ENCODE measurements at regions not wholly inside any gene's neighbourhood (a gene's known extent, or its start where the extent isn't known, plus 50 kb on each side); places are given as distances from the start of the nearest gene placed in this dataset.
A peak's percentile ranks its signal among the peaks of the same experiment; 100 is the strongest.

DNA sequence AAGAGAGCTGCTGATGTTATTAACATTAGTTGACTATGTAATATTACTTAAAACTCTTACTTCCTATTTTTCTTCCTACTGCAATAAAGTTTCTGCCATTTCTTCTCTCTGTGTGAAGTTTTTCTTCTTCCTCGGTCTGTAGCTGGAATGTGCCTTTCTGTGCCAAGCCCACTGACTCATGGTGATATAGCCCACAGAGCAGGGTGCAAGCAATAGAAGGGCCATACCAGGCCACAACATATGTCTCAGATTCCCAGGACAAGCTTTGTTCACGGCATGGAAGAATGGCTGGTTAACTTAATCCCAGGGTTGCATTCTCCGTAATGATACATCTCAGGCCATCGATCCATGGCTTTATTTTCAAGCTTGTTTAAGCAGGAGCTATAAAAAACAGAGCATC is 815.3 kb downstream of the TUSC7 start:
- Mint-ChIP-seq H3K4me1 (ENCODE audit: low read depth, unreplicated experiment) (no peaks in the 10 kb centered on the region), H3K36me3 (ENCODE audit: insufficient read depth, unreplicated experiment) (no peaks in the 10 kb centered on the region), H3K9me3 (ENCODE audit: unreplicated experiment) (no peaks in the 10 kb centered on the region), H3K4me3 (ENCODE audit: unreplicated experiment) (no peak overlapping the region), H3K27me3 (ENCODE audit: insufficient read depth, unreplicated experiment) (peaks cover 3% of the 10 kb centered on the region), H3K27ac (ENCODE audit: unreplicated experiment) (no peak overlapping the region)
- Histone ChIP-seq H3K4me3 (ENCODE audit: low read depth, low read length) (no peak overlapping the region), H3K27me3 (replicated peaks; ENCODE audit: control insufficient read depth, insufficient read depth, low read length) (no peaks in the 10 kb centered on the region), H3K36me3 (ENCODE audit: control insufficient read depth, insufficient read depth, low read length) (no peaks in the 10 kb centered on the region), H3K9me3 (no peaks in the 10 kb centered on the region), H3K4me1 (no peaks in the 10 kb centered on the region)
- CTCF ChIA-PET = interaction anchor here (1.3 to 1.6 kb wide), 2 partner anchors 506 to 754 kb away, joined by 4 to 8 read pairs; no protein-coding TSS in a partner anchor
- no TSS peak for BruUV-seq (replicated peaks)
- no peak for DNase-seq
- TF ChIP-seq, protein P1, sequence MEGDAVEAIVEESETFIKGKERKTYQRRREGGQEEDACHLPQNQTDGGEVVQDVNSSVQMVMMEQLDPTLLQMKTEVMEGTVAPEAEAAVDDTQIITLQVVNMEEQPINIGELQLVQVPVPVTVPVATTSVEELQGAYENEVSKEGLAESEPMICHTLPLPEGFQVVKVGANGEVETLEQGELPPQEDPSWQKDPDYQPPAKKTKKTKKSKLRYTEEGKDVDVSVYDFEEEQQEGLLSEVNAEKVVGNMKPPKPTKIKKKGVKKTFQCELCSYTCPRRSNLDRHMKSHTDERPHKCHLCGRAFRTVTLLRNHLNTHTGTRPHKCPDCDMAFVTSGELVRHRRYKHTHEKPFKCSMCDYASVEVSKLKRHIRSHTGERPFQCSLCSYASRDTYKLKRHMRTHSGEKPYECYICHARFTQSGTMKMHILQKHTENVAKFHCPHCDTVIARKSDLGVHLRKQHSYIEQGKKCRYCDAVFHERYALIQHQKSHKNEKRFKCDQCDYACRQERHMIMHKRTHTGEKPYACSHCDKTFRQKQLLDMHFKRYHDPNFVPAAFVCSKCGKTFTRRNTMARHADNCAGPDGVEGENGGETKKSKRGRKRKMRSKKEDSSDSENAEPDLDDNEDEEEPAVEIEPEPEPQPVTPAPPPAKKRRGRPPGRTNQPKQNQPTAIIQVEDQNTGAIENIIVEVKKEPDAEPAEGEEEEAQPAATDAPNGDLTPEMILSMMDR (IDR thresholded peaks at IDR 0.05; ENCODE audit: insufficient read depth in 1 of 2, low read depth in 1 of 2, low read length in 1 of 2, severe bottlenecking in 1 of 2, unreplicated experiment in 1 of 2) = no peak
- POLR2A ChIA-PET = no interaction called here
- intact Hi-C loops (cut with micrococcal nuclease; ENCODE audit: unreplicated experiment) = loop anchor here (10.0 kb wide), 1 partner anchor 660 kb away; no protein-coding TSS in a partner anchor

DNA sequence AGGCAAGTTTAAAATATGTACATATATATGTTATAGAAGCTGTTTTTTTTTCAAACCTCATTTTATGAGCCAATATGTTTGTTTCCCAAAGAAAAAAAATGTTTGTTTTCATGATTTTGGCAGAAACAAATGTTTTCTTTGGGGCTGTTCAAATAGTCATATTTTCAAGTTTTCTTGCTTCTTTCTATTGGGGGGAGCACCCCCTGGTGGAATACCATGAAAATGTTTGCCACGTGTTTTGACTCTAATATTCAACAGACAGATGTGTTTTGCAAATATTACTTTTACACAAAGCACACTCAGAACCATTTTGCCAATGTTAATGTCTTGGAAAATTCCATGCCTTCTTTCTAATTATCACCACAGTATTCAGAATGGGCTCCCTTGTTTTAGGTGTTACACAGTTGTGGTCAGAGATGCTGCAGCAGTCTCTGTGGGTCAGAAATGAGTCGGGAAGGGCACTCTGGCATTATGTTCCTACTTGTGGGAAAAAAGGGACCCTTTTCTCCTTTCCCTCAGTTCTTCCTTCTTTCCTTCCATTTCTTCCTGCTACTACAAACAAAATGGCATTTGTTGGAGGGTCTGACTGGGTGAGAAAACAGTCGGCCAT is 817.0 kb downstream of the TUSC7 start:
- Mint-ChIP-seq H3K36me3 (ENCODE audit: insufficient read depth, unreplicated experiment) (no peaks in the 10 kb centered on the region), H3K4me3 (ENCODE audit: unreplicated experiment) (no peak overlapping the region), H3K27ac (ENCODE audit: unreplicated experiment) (no peak overlapping the region), H3K27me3 (ENCODE audit: insufficient read depth, unreplicated experiment) (peaks cover 7% of the 10 kb centered on the region), H3K9me3 (ENCODE audit: unreplicated experiment) (no peaks in the 10 kb centered on the region), H3K4me1 (ENCODE audit: low read depth, unreplicated experiment) (no peaks in the 10 kb centered on the region)
- H3K4me3 ChIP-seq (ENCODE audit: low read depth, low read length) = no peak overlapping the region
- intact Hi-C loops (cut with micrococcal nuclease; ENCODE audit: unreplicated experiment) = loop anchor here (1.0 to 10.0 kb wide), 3 partner anchors 507 to 755 kb away; no protein-coding TSS in a partner anchor
- POLR2A ChIA-PET = no interaction called here
- no TSS peak for BruUV-seq (replicated peaks)
- no peaks in the 10 kb centered on the region for H3K9me3 ChIP-seq
- no peaks in the 10 kb centered on the region for H3K4me1 ChIP-seq
- no peaks in the 10 kb centered on the region for H3K27me3 ChIP-seq (replicated peaks; ENCODE audit: control insufficient read depth, insufficient read depth, low read length)
- peak in 1 of 2 experiments; percentile 50 for DNase-seq
- no peaks in the 10 kb centered on the region for H3K36me3 ChIP-seq (ENCODE audit: control insufficient read depth, insufficient read depth, low read length)
- CTCF ChIA-PET = no interaction called here
- TF ChIP-seq, protein P1 (IDR thresholded peaks at IDR 0.05; ENCODE audit: insufficient read depth in 1 of 2, low read depth in 1 of 2, low read length in 1 of 2, severe bottlenecking in 1 of 2, unreplicated experiment in 1 of 2) = peak; percentile 58 to 61

DNA sequence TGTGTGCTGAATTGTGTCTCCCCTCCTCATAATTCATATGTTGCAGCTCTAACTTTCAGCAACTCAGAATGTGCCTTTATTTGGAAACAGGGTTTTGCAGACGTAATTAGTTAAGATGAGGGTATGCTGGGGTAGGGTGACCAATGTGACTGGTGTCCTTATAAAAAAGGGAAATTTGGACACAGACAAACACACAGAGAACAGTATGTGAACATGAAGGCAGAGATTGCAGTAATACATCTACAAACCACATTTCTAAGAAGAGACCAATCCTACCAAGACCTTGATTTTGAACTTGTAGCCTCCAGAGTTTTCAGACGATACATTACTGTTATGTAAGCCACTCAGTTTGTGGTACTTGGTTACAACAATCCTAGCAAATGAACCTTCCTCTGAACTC is 817.8 kb downstream of the TUSC7 start:
- intact Hi-C loops (cut with micrococcal nuclease; ENCODE audit: unreplicated experiment) = loop anchor here (10.0 kb wide), 1 partner anchor 663 kb away; no protein-coding TSS in a partner anchor
- ChIA-PET CTCF (no interaction called here), POLR2A (no interaction called here)
- TF ChIP-seq, protein P1 (IDR thresholded peaks at IDR 0.05; ENCODE audit: insufficient read depth in 1 of 2, low read depth in 1 of 2, low read length in 1 of 2, severe bottlenecking in 1 of 2, unreplicated experiment in 1 of 2) = no peak
- DNase-seq = no peak
- H3K27me3 Mint-ChIP-seq (ENCODE audit: insufficient read depth, unreplicated experiment) = peaks cover 7% of the 10 kb centered on the region
- no peaks in the 10 kb centered on the region for H3K9me3 Mint-ChIP-seq (ENCODE audit: unreplicated experiment)
- BruUV-seq (replicated peaks) = no TSS peak
- Histone ChIP-seq H3K9me3 (no peaks in the 10 kb centered on the region), H3K4me3 (ENCODE audit: low read depth, low read length) (no peak overlapping the region), H3K36me3 (ENCODE audit: control insufficient read depth, insufficient read depth, low read length) (no peaks in the 10 kb centered on the region), H3K4me1 (no peaks in the 10 kb centered on the region), H3K27me3 (replicated peaks; ENCODE audit: control insufficient read depth, insufficient read depth, low read length) (no peaks in the 10 kb centered on the region)
- no peak overlapping the region for H3K27ac Mint-ChIP-seq (ENCODE audit: unreplicated experiment)
- H3K36me3 Mint-ChIP-seq (ENCODE audit: insufficient read depth, unreplicated experiment) = no peaks in the 10 kb centered on the region
- no peaks in the 10 kb centered on the region for H3K4me1 Mint-ChIP-seq (ENCODE audit: low read depth, unreplicated experiment)
- H3K4me3 Mint-ChIP-seq (ENCODE audit: unreplicated experiment) = no peak overlapping the region
